ENCODE measurements at regions not wholly inside any gene's neighbourhood (a gene's known extent, or its start where the extent isn't known, plus 50 kb on each side); places are given as distances from the start of the nearest gene placed in this dataset.

DNA sequence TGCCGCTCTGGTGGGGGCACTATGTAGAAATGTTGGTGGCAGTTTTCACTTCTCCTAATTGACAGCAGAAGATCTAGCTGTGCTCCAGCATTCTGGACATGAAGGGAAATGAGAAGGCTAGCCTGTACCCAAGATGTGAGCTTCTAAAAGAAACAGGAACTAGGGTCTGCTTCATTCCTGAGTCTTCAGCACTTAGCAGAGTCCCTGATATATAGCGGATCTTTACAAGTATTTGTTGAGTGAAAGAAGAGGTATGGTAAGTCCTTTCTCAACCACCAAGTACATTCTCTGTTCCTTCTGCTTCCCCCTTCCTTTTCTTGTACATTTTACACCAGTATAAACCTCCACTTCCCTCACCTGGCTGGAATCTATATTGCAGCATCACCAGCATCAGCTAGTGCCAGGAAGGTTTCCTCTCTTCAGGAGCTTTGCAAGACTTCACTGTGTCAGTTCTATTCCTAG is 408.3 kb upstream of the CADM1 start:
- Histone ChIP-seq H3K27ac (replicated peaks; ENCODE audit: low read length) (no peak overlapping the region), H3K14ac (ENCODE audit: low read length) (no peak overlapping the region), H2BK120ac (ENCODE audit: low read depth, low read length) (no peak overlapping the region), H2BK12ac (ENCODE audit: low read length) (no peak overlapping the region), H3K36me3 (replicated peaks in 1 of 2; ENCODE audit: control insufficient read depth in 2 of 2, insufficient read depth in 2 of 2, low read length in 2 of 2) (no peaks in the 10 kb centered on the region), H3K27me3 (ENCODE audit: control insufficient read depth in 3 of 3, insufficient read depth in 3 of 3, low read depth in 1 of 3, low read length in 3 of 3) (peaks cover 0 to 6% (median 0%) of the 10 kb centered on the region in 3 experiments), H4K91ac (ENCODE audit: low read depth, low read length, poor library complexity) (no peak overlapping the region), H2BK15ac (ENCODE audit: low read length) (no peak overlapping the region), H3K4me2 (ENCODE audit: insufficient read depth, low read length, poor library complexity, severe bottlenecking) (no peak overlapping the region), H3K18ac (ENCODE audit: low read length) (no peak overlapping the region), H3K4me1 (ENCODE audit: control insufficient read depth in 2 of 2, insufficient read depth in 1 of 2, low read depth in 1 of 2, low read length in 2 of 2) (peaks cover 0 to 14% of the 10 kb centered on the region in 2 donors), H3K4me3 (ENCODE audit: low read length in 2 of 2) (no peak overlapping the region), H3K23ac (ENCODE audit: low read depth, low read length, poor library complexity) (no peak overlapping the region), H3K9me3 (replicated peaks in 1 of 2; ENCODE audit: control insufficient read depth in 2 of 2, insufficient read depth in 1 of 2, low read depth in 1 of 2, low read length in 2 of 2) (no peaks in the 10 kb centered on the region), H3K9ac (ENCODE audit: low read depth, low read length, poor library complexity) (no peak overlapping the region), H4K8ac (ENCODE audit: low read depth, low read length) (no peak overlapping the region), H2AK5ac (ENCODE audit: low read depth, low read length) (no peak overlapping the region), H2BK5ac (ENCODE audit: low read length) (no peak overlapping the region), H2AFZ (ENCODE audit: low read length) (no peak overlapping the region), H3K4ac (ENCODE audit: low read length) (no peak overlapping the region), H3K79me1 (ENCODE audit: low read depth, low read length) (no peaks in the 10 kb centered on the region)
- no CpG with 5 or more reads among the region's 2 CpGs for WGBS, 2 donors (ENCODE audit: extremely low coverage in 2 of 2, insufficient read length in 2 of 2, insufficient replicate concordance in 1 of 2)
- DNase-seq (ENCODE audit: low spot score), result no peak

GRCh38 chr11:115911613-115912346 is 407.6 kb upstream of the CADM1 start:
- H2BK120ac ChIP-seq (ENCODE audit: low read depth, low read length), result no peak overlapping the region
- H3K14ac ChIP-seq (ENCODE audit: low read length), result no peak overlapping the region
- no peak overlapping the region for H3K18ac ChIP-seq (ENCODE audit: low read length)
- no peak overlapping the region for H3K9ac ChIP-seq (ENCODE audit: low read depth, low read length, poor library complexity)
- H3K4me2 ChIP-seq (ENCODE audit: insufficient read depth, low read length, poor library complexity, severe bottlenecking), result no peak overlapping the region
- no peaks in the 10 kb centered on the region for H3K79me1 ChIP-seq (ENCODE audit: low read depth, low read length)
- no peak overlapping the region for H2BK12ac ChIP-seq (ENCODE audit: low read length)
- no peak overlapping the region for H2BK15ac ChIP-seq (ENCODE audit: low read length)
- H3K27me3 ChIP-seq (ENCODE audit: control insufficient read depth in 3 of 3, insufficient read depth in 3 of 3, low read depth in 1 of 3, low read length in 3 of 3), result peaks cover 0 to 6% (median 0%) of the 10 kb centered on the region in 3 experiments
- no peak overlapping the region for H3K27ac ChIP-seq (replicated peaks; ENCODE audit: low read length)
- WGBS, 2 donors (ENCODE audit: extremely low coverage in 2 of 2, insufficient read length in 2 of 2, insufficient replicate concordance in 1 of 2), result no CpG with 5 or more reads among the region's 14 CpGs
- no peak overlapping the region for H2BK5ac ChIP-seq (ENCODE audit: low read length)
- H4K91ac ChIP-seq (ENCODE audit: low read depth, low read length, poor library complexity), result no peak overlapping the region
- H3K9me3 ChIP-seq (replicated peaks in 1 of 2; ENCODE audit: control insufficient read depth in 2 of 2, insufficient read depth in 1 of 2, low read depth in 1 of 2, low read length in 2 of 2), result no peaks in the 10 kb centered on the region
- H2AK5ac ChIP-seq (ENCODE audit: low read depth, low read length), result no peak overlapping the region
- no peak overlapping the region for H4K8ac ChIP-seq (ENCODE audit: low read depth, low read length)
- H3K23ac ChIP-seq (ENCODE audit: low read depth, low read length, poor library complexity), result no peak overlapping the region
- H3K4me1 ChIP-seq (ENCODE audit: control insufficient read depth in 2 of 2, insufficient read depth in 1 of 2, low read depth in 1 of 2, low read length in 2 of 2), result peaks cover 0 to 14% of the 10 kb centered on the region in 2 donors
- peak; percentile 45 for DNase-seq (ENCODE audit: low spot score)
- H3K4ac ChIP-seq (ENCODE audit: low read length), result no peak overlapping the region
- H2AFZ ChIP-seq (ENCODE audit: low read length), result no peak overlapping the region
- no peaks in the 10 kb centered on the region for H3K36me3 ChIP-seq (replicated peaks in 1 of 2; ENCODE audit: control insufficient read depth in 2 of 2, insufficient read depth in 2 of 2, low read length in 2 of 2)
- H3K4me3 ChIP-seq (ENCODE audit: low read length in 2 of 2), result no peak overlapping the region

- H3K4me3 ChIP-seq (ENCODE audit: low read length in 2 of 2), result no peak overlapping the region
- no peak overlapping the region for H4K8ac ChIP-seq (ENCODE audit: low read depth, low read length)
- DNase-seq (ENCODE audit: low spot score), result no peak
- no peaks in the 10 kb centered on the region for H3K79me1 ChIP-seq (ENCODE audit: low read depth, low read length)
- no peak overlapping the region for H4K91ac ChIP-seq (ENCODE audit: low read depth, low read length, poor library complexity)
- H2AK5ac ChIP-seq (ENCODE audit: low read depth, low read length), result no peak overlapping the region
- no peak overlapping the region for H3K23ac ChIP-seq (ENCODE audit: low read depth, low read length, poor library complexity)
- H3K4ac ChIP-seq (ENCODE audit: low read length), result no peak overlapping the region
- H2BK5ac ChIP-seq (ENCODE audit: low read length), result no peak overlapping the region
- no CpG with 5 or more reads among the region's 1 CpG for WGBS, 2 donors (ENCODE audit: extremely low coverage in 2 of 2, insufficient read length in 2 of 2, insufficient replicate concordance in 1 of 2)
- no peak overlapping the region for H2BK120ac ChIP-seq (ENCODE audit: low read depth, low read length)
- no peaks in the 10 kb centered on the region for H3K36me3 ChIP-seq (replicated peaks in 1 of 2; ENCODE audit: control insufficient read depth in 2 of 2, insufficient read depth in 2 of 2, low read length in 2 of 2)
- H2AFZ ChIP-seq (ENCODE audit: low read length), result no peak overlapping the region
- H3K27ac ChIP-seq (replicated peaks; ENCODE audit: low read length), result no peak overlapping the region
- no peak overlapping the region for H3K18ac ChIP-seq (ENCODE audit: low read length)
- no peak overlapping the region for H3K9ac ChIP-seq (ENCODE audit: low read depth, low read length, poor library complexity)
- no peak overlapping the region for H3K4me2 ChIP-seq (ENCODE audit: insufficient read depth, low read length, poor library complexity, severe bottlenecking)
- no peaks in the 10 kb centered on the region for H3K9me3 ChIP-seq (replicated peaks in 1 of 2; ENCODE audit: control insufficient read depth in 2 of 2, insufficient read depth in 1 of 2, low read depth in 1 of 2, low read length in 2 of 2)
- H2BK15ac ChIP-seq (ENCODE audit: low read length), result no peak overlapping the region
- H2BK12ac ChIP-seq (ENCODE audit: low read length), result no peak overlapping the region
- H3K14ac ChIP-seq (ENCODE audit: low read length), result no peak overlapping the region
- H3K4me1 ChIP-seq (ENCODE audit: control insufficient read depth in 2 of 2, insufficient read depth in 1 of 2, low read depth in 1 of 2, low read length in 2 of 2), result peaks cover 0 to 10% of the 10 kb centered on the region in 2 donors
- H3K27me3 ChIP-seq (ENCODE audit: control insufficient read depth in 3 of 3, insufficient read depth in 3 of 3, low read depth in 1 of 3, low read length in 3 of 3), result peaks cover 0 to 6% (median 0%) of the 10 kb centered on the region in 3 experiments
Observed at GRCh38 chr11:115910379-115910778, 406.2 kb upstream of the CADM1 start.

- Histone ChIP-seq H3K9me3 (replicated peaks in 1 of 2; ENCODE audit: control insufficient read depth in 2 of 2, insufficient read depth in 1 of 2, low read depth in 1 of 2, low read length in 2 of 2) (no peaks in the 10 kb centered on the region), H3K4ac (ENCODE audit: low read length) (no peak overlapping the region), H4K8ac (ENCODE audit: low read depth, low read length) (no peak overlapping the region), H3K27ac (replicated peaks; ENCODE audit: low read length) (no peak overlapping the region), H2AFZ (ENCODE audit: low read length) (no peak overlapping the region), H3K4me2 (ENCODE audit: insufficient read depth, low read length, poor library complexity, severe bottlenecking) (no peak overlapping the region), H2BK120ac (ENCODE audit: low read depth, low read length) (no peak overlapping the region), H3K36me3 (replicated peaks in 1 of 2; ENCODE audit: control insufficient read depth in 2 of 2, insufficient read depth in 2 of 2, low read length in 2 of 2) (no peaks in the 10 kb centered on the region), H4K91ac (ENCODE audit: low read depth, low read length, poor library complexity) (no peak overlapping the region), H3K4me1 (ENCODE audit: control insufficient read depth in 2 of 2, insufficient read depth in 1 of 2, low read depth in 1 of 2, low read length in 2 of 2) (peaks cover 0 to under 1% of the 10 kb centered on the region in 2 donors), H2AK5ac (ENCODE audit: low read depth, low read length) (no peak overlapping the region), H2BK5ac (ENCODE audit: low read length) (no peak overlapping the region), H3K79me1 (ENCODE audit: low read depth, low read length) (no peaks in the 10 kb centered on the region), H3K9ac (ENCODE audit: low read depth, low read length, poor library complexity) (no peak overlapping the region), H2BK12ac (ENCODE audit: low read length) (no peak overlapping the region), H2BK15ac (ENCODE audit: low read length) (no peak overlapping the region), H3K27me3 (ENCODE audit: control insufficient read depth in 3 of 3, insufficient read depth in 3 of 3, low read depth in 1 of 3, low read length in 3 of 3) (no peaks in the 10 kb centered on the region), H3K23ac (ENCODE audit: low read depth, low read length, poor library complexity) (no peak overlapping the region), H3K14ac (ENCODE audit: low read length) (no peak overlapping the region), H3K4me3 (ENCODE audit: low read length in 2 of 2) (no peak overlapping the region), H3K18ac (ENCODE audit: low read length) (peak overlapping the region; percentile 21)
- DNase-seq (ENCODE audit: low spot score), result no peak
- WGBS, 2 donors (ENCODE audit: extremely low coverage in 2 of 2, insufficient read length in 2 of 2, insufficient replicate concordance in 1 of 2), result no CpG with 5 or more reads among the region's 3 CpGs
Observed at GRCh38 chr11:115906171-115906570, 402.0 kb upstream of the CADM1 start.

All from neuronal stem cell (in vitro differentiated cells).